Hepatocyte (in vitro differentiated cells): ENCODE measurements at regions not wholly inside any gene's neighbourhood (a gene's known extent, or its start where the extent isn't known, plus 50 kb on each side); places are given as distances from the start of the nearest gene placed in this dataset.

Experiments
- EZH2 ChIP-seq: fragments of 200-600 bp; sonication (generic); IDR thresholded peaks from 2 replicates; pipeline ENCODE4 v1.6.1; 2016; ENCODE audit warnings: antibody characterized with exemption, mild to moderate bottlenecking, borderline replicate concordance
- EZH2phosphoT487 ChIP-seq: fragments of 200-600 bp; sonication (generic); IDR thresholded peaks from one replicate; pipeline ENCODE4 v1.6.1; 2018; ENCODE audit warnings: antibody characterized with exemption, mild to moderate bottlenecking, low read depth, moderate library complexity; ENCODE audit not compliant: unreplicated experiment, severe bottlenecking
- TF ChIP-seq, protein P1 (sequence below): fragments of 200-600 bp; sonication (generic); IDR thresholded peaks from 2 replicates; pipeline ENCODE4 v1.5.1; 2016; ENCODE audit warnings: antibody characterized with exemption, mild to moderate bottlenecking; ENCODE audit not compliant: poor library complexity

DNA sequence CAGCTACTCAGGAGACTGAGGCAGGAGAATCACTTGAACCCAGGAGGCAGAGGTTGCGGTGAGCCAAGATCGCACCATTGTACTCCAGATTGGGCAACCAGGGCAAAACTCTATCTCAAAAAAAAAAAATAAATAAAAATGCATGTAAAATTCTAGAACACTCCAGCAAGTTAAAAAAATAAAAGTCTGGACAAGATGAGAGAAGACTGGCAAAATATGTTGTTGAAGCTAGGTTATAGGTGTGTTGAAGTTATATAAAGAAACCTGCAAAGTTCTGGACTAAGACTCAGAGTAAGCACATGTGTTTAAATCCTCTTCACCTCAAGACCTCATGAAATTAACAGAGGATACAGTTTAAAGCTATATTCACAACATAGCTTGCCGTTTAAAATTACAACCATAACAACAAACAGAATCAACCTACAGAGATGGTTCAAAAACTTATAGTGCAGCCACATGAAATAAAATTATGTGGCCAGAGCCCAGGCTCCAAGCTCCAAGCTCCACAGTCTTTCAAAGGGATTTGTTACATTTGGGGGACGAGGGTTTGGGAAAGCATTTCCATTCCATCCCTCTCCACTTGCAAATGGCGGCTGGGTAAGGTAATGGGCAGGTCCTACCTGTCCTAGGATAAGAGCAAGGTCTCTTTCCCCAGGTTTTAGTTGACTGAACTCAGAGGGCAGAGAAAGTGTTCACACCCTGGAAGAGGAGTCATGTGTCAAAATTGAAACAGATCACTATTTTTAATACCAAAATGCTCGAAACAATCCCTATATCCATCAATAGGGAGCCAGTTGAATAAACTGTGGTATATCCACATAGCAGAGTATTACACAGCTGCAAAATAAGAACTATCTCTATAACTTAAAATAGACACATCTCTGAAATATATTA lies 59.9 kb upstream of the MYCN start:
- TF ChIP-seq, protein P1, sequence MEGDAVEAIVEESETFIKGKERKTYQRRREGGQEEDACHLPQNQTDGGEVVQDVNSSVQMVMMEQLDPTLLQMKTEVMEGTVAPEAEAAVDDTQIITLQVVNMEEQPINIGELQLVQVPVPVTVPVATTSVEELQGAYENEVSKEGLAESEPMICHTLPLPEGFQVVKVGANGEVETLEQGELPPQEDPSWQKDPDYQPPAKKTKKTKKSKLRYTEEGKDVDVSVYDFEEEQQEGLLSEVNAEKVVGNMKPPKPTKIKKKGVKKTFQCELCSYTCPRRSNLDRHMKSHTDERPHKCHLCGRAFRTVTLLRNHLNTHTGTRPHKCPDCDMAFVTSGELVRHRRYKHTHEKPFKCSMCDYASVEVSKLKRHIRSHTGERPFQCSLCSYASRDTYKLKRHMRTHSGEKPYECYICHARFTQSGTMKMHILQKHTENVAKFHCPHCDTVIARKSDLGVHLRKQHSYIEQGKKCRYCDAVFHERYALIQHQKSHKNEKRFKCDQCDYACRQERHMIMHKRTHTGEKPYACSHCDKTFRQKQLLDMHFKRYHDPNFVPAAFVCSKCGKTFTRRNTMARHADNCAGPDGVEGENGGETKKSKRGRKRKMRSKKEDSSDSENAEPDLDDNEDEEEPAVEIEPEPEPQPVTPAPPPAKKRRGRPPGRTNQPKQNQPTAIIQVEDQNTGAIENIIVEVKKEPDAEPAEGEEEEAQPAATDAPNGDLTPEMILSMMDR, result no peak
- TF ChIP-seq EZH2 (no peak), EZH2phosphoT487 (no peak)
